HCT116 (cell line): ENCODE measurements at regions not wholly inside any gene's neighbourhood (a gene's known extent, or its start where the extent isn't known, plus 50 kb on each side); places are given as distances from the start of the nearest gene placed in this dataset.

Source experiments
- ATAC-seq: fragments of 200-7000 bp; cut with Tn5 transposase; 2 replicates; pipeline ENCODE4 v1.9.1; 2020; ENCODE audit warnings: mild to moderate bottlenecking, moderate library complexity
- BruUV-seq: library from RNA; stranded (reverse); fragments of 400-500 nt; replicated peaks from 2 replicates; lab custom pipeline; 2021; lab: Mats Ljungman, UMichigan
- CTCF ChIA-PET: fragments of 300-600 bp; sonication (Branson Sonifier 250); formaldehyde crosslinking; loops from one replicate; lab custom pipeline; 2021; ENCODE audit warnings: antibody characterized with exemption; lab: Charles Lee
- POLR2A ChIA-PET: fragments of 300-600, 350-600 bp; sonication (Branson Sonifier 250); formaldehyde crosslinking; loops from one replicate; lab custom pipeline; 2021; ENCODE audit warnings: antibody characterized with exemption; lab: Charles Lee
- RAD21 ChIA-PET, 2 experiments: fragments of 300-600 bp; sonication (Branson Sonifier 250); formaldehyde crosslinking; loops; one replicate each; lab custom pipeline; 2023; ENCODE audit warnings: low total read pairs in 2 of 2; ENCODE audit not compliant: uncharacterized antibody in 2 of 2, unreplicated experiment in 2 of 2, low non-redundant PET in 1 of 2; lab: Charles Lee
- DNase-seq: peaks from one replicate; pipeline ENCODE4 v3.0.0-alpha.2; 2010; ENCODE audit warnings: low read depth, low spot score
- H2AFZ ChIP-seq: fragments of 200-600 bp; shearing (Covaris generic), sonication (generic); 2 replicates; pipeline ENCODE4 v1.6.1; 2017; ENCODE audit warnings: low read depth, mixed run types, mixed read lengths, antibody characterized with exemption, low read length; ENCODE audit not compliant: poor library complexity, severe bottlenecking
- H3K27ac ChIP-seq: 2 replicates; pipeline ENCODE4 v1.5.1; 2012; ENCODE audit warnings: low read depth, low read length
- H3K27me3 ChIP-seq: fragments of 200-600 bp; sonication (generic); 2 replicates; pipeline ENCODE4 v1.6.1; 2016; ENCODE audit warnings: mixed run types, low read length, mixed read lengths; ENCODE audit not compliant: insufficient read depth
- H3K36me3 ChIP-seq, 2 experiments: fragments of 200-500 bp in 1 of 2; fragments of 200-600 bp in 1 of 2; sonication (Bioruptor generic) in 1 of 2; sonication (generic) in 1 of 2; 2 replicates each; pipeline versions ENCODE4 v1.5.1 to v1.6.1; 2014 to 2016; ENCODE audit warnings: low read length in 2 of 2, inconsistent platforms in 1 of 2, mixed read lengths in 1 of 2, mixed run types in 1 of 2; ENCODE audit not compliant: insufficient read depth in 2 of 2, control insufficient read depth in 1 of 2
- H3K4me1 ChIP-seq, 2 experiments: fragments of 200-600 bp in 1 of 2; sonication (generic) in 1 of 2; 2 replicates each; pipeline versions ENCODE4 v1.5.1 to v1.6.1; 2012 to 2017; ENCODE audit warnings: low read length in 2 of 2, inconsistent platforms in 1 of 2, mild to moderate bottlenecking in 1 of 2, mixed read lengths in 1 of 2, mixed run types in 1 of 2, moderate library complexity in 1 of 2; ENCODE audit not compliant: insufficient read depth in 2 of 2, control insufficient read depth in 1 of 2
- H3K4me2 ChIP-seq: fragments of 200-600 bp; sonication (generic); 2 replicates; pipeline ENCODE4 v1.6.1; 2017; ENCODE audit warnings: mixed run types, low read length, mixed read lengths
- H3K4me3 ChIP-seq, 2 experiments: fragments of 200-600 bp in 1 of 2; sonication (generic) in 1 of 2; replicated peaks in 1 of 2; 2 replicates each; pipeline ENCODE4 v1.5.1; 2011 to 2016; ENCODE audit warnings: low read length in 2 of 2, control low read depth in 1 of 2, low read depth in 1 of 2, mild to moderate bottlenecking in 1 of 2, mixed read lengths in 1 of 2, mixed run types in 1 of 2
- H3K79me2 ChIP-seq: fragments of 200-600 bp; sonication (generic); 2 replicates; pipeline ENCODE4 v1.6.1; 2017; ENCODE audit warnings: mild to moderate bottlenecking, mixed run types, low read length, moderate library complexity, mixed read lengths; ENCODE audit not compliant: insufficient read depth
- H3K9ac ChIP-seq: fragments of 200-600 bp; sonication (generic); 2 replicates; pipeline ENCODE4 v1.6.1; 2016; ENCODE audit warnings: low read length, mixed read lengths
- H3K9me2 ChIP-seq: fragments of 200-600 bp; sonication (generic), shearing (Covaris generic); 2 replicates; pipeline ENCODE4 v1.6.1; 2017; ENCODE audit warnings: mixed run types, mild to moderate bottlenecking, moderate library complexity; ENCODE audit not compliant: insufficient read depth
- H3K9me3 ChIP-seq, 2 experiments: fragments of 200-500 bp in 1 of 2; fragments of 200-600 bp in 1 of 2; sonication (Bioruptor generic) in 1 of 2; sonication (generic) in 1 of 2; 2 replicates each; pipeline ENCODE4 v1.6.1; 2014 to 2017; ENCODE audit warnings: low read length in 2 of 2, mixed read lengths in 2 of 2, inconsistent platforms in 1 of 2, low read depth in 1 of 2, mild to moderate bottlenecking in 1 of 2, mixed run types in 1 of 2, moderate library complexity in 1 of 2; ENCODE audit not compliant: control insufficient read depth in 1 of 2, insufficient read depth in 1 of 2
- H4K20me1 ChIP-seq: fragments of 200-600 bp; sonication (generic), shearing (Covaris generic); 2 replicates; pipeline ENCODE4 v1.6.1; 2017; ENCODE audit warnings: mixed run types, mild to moderate bottlenecking, moderate library complexity; ENCODE audit not compliant: insufficient read depth
- EZH2phosphoT487 ChIP-seq: fragments of 200-600 bp; IDR thresholded peaks from 2 replicates; pipeline ENCODE4 v1.6.1; 2018; ENCODE audit warnings: antibody characterized with exemption, borderline replicate concordance
- FOSL1 ChIP-seq: IDR thresholded peaks from 2 replicates; pipeline ENCODE4 v1.6.1; 2012; ENCODE audit warnings: low read depth
- JUND ChIP-seq: IDR thresholded peaks from 2 replicates; pipeline ENCODE4 v1.6.1; 2012
- POLR2A ChIP-seq: IDR thresholded peaks from 2 replicates; pipeline ENCODE4 v1.7.0; 2011; ENCODE audit warnings: borderline replicate concordance; ENCODE audit not compliant: insufficient read depth, insufficient read length; ENCODE audit errors: extremely low read depth
- POLR2AphosphoS5 ChIP-seq: IDR thresholded peaks from 2 replicates; pipeline ENCODE4 v1.6.1; 2011; ENCODE audit warnings: mild to moderate bottlenecking, low read depth, low read length, moderate library complexity
- RAD21 ChIP-seq: IDR thresholded peaks from 2 replicates; pipeline ENCODE4 v1.6.1; 2012; ENCODE audit warnings: low read depth, mild to moderate bottlenecking
- SIN3A ChIP-seq: IDR thresholded peaks from 2 replicates; pipeline ENCODE4 v1.6.1; 2012; ENCODE audit warnings: low read depth
- SRF ChIP-seq: IDR thresholded peaks from 2 replicates; pipeline ENCODE4 v1.6.1; 2012; ENCODE audit warnings: low read depth
- TCF7L2 ChIP-seq: IDR thresholded peaks from 2 replicates; pipeline ENCODE4 v1.7.0; 2011; ENCODE audit warnings: borderline replicate concordance, inconsistent platforms; ENCODE audit not compliant: insufficient read depth, insufficient read length; ENCODE audit errors: extremely low read depth
- YY1 ChIP-seq: IDR thresholded peaks from 2 replicates; pipeline ENCODE4 v1.6.1; 2011; ENCODE audit warnings: low read length, low read depth, moderate library complexity, mild to moderate bottlenecking; ENCODE audit not compliant: insufficient replicate concordance; ENCODE audit errors: extremely low read depth
- ZNF274 ChIP-seq: fragments of 200-500 bp; sonication (Bioruptor generic); IDR thresholded peaks from 2 replicates; pipeline ENCODE4 v1.6.1; 2014; ENCODE audit warnings: mild to moderate bottlenecking, low read depth, low read length, inconsistent platforms
- intact Hi-C: fragments of 100-400 bp; cut with micrococcal nuclease; formaldehyde crosslinking; loops from 2 replicates; pipeline ENCODE4 v1.10.0; 2022
- TF ChIP-seq, protein P1 (sequence below), 3 experiments: fragments of 200-600 bp in 1 of 3; sonication (generic) in 1 of 3; IDR thresholded peaks in 2 of 3; conservative IDR thresholded peaks in 1 of 3; 2 replicates each; pipeline ENCODE4 v1.5.1; 2012 to 2017; ENCODE audit warnings: low read depth in 2 of 3, low read length in 2 of 3, antibody characterized with exemption in 1 of 3, borderline replicate concordance in 1 of 3, control low read depth in 1 of 3, mild to moderate bottlenecking in 1 of 3, mixed read lengths in 1 of 3, mixed run types in 1 of 3, moderate library complexity in 1 of 3; ENCODE audit not compliant: insufficient read depth in 1 of 3
- TF ChIP-seq, protein P2 (sequence below): IDR thresholded peaks from 2 replicates; pipeline ENCODE4 v1.6.1; 2011; ENCODE audit warnings: mild to moderate bottlenecking, low read length, moderate library complexity; ENCODE audit not compliant: insufficient replicate concordance; ENCODE audit errors: extremely low read depth
- TF ChIP-seq, protein P3 (sequence below): IDR thresholded peaks from 2 replicates; pipeline ENCODE4 v1.6.1; 2012; ENCODE audit warnings: low read depth

DNA sequence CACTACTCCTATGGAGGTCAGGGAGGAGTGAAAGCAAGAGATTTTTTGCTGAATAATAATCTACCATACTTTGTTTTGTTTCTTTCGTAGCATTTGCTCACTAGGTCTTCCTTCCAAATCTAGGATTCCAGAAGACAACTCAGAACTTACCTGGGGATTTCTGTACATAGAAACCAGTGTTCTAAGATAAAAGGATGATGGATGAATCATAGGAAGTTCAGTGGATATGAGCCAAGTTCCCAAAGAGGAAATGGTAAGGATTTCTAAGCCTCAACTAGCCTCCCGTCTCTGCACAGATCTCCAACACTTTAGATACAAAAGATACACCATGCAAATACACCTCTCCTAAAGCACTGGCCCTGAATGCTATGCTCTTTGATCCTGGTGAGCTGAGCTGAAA lies 283.9 kb downstream of the TAFA4 start:
- intact Hi-C loops, result no loop called here
- TF ChIP-seq EZH2phosphoT487 (no peak), YY1 (no peak), JUND (no peak), TCF7L2 (no peak), ZNF274 (no peak), SRF (no peak), SIN3A (no peak), POLR2AphosphoS5 (no peak), POLR2A (no peak), FOSL1 (no peak), RAD21 (no peak)
- TF ChIP-seq, protein P1, sequence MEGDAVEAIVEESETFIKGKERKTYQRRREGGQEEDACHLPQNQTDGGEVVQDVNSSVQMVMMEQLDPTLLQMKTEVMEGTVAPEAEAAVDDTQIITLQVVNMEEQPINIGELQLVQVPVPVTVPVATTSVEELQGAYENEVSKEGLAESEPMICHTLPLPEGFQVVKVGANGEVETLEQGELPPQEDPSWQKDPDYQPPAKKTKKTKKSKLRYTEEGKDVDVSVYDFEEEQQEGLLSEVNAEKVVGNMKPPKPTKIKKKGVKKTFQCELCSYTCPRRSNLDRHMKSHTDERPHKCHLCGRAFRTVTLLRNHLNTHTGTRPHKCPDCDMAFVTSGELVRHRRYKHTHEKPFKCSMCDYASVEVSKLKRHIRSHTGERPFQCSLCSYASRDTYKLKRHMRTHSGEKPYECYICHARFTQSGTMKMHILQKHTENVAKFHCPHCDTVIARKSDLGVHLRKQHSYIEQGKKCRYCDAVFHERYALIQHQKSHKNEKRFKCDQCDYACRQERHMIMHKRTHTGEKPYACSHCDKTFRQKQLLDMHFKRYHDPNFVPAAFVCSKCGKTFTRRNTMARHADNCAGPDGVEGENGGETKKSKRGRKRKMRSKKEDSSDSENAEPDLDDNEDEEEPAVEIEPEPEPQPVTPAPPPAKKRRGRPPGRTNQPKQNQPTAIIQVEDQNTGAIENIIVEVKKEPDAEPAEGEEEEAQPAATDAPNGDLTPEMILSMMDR (IDR thresholded peaks at IDR 0.05 in 2 of 3, conservative IDR thresholded peaks at IDR 0.05 in 1 of 3; ENCODE audit: borderline replicate concordance in 1 of 3, insufficient read depth in 1 of 3, low read depth in 2 of 3, low read length in 2 of 3), result no peak
- TF ChIP-seq, protein P2, sequence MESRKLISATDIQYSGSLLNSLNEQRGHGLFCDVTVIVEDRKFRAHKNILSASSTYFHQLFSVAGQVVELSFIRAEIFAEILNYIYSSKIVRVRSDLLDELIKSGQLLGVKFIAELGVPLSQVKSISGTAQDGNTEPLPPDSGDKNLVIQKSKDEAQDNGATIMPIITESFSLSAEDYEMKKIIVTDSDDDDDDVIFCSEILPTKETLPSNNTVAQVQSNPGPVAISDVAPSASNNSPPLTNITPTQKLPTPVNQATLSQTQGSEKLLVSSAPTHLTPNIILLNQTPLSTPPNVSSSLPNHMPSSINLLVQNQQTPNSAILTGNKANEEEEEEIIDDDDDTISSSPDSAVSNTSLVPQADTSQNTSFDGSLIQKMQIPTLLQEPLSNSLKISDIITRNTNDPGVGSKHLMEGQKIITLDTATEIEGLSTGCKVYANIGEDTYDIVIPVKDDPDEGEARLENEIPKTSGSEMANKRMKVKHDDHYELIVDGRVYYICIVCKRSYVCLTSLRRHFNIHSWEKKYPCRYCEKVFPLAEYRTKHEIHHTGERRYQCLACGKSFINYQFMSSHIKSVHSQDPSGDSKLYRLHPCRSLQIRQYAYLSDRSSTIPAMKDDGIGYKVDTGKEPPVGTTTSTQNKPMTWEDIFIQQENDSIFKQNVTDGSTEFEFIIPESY, result no peak
- TF ChIP-seq, protein P3, sequence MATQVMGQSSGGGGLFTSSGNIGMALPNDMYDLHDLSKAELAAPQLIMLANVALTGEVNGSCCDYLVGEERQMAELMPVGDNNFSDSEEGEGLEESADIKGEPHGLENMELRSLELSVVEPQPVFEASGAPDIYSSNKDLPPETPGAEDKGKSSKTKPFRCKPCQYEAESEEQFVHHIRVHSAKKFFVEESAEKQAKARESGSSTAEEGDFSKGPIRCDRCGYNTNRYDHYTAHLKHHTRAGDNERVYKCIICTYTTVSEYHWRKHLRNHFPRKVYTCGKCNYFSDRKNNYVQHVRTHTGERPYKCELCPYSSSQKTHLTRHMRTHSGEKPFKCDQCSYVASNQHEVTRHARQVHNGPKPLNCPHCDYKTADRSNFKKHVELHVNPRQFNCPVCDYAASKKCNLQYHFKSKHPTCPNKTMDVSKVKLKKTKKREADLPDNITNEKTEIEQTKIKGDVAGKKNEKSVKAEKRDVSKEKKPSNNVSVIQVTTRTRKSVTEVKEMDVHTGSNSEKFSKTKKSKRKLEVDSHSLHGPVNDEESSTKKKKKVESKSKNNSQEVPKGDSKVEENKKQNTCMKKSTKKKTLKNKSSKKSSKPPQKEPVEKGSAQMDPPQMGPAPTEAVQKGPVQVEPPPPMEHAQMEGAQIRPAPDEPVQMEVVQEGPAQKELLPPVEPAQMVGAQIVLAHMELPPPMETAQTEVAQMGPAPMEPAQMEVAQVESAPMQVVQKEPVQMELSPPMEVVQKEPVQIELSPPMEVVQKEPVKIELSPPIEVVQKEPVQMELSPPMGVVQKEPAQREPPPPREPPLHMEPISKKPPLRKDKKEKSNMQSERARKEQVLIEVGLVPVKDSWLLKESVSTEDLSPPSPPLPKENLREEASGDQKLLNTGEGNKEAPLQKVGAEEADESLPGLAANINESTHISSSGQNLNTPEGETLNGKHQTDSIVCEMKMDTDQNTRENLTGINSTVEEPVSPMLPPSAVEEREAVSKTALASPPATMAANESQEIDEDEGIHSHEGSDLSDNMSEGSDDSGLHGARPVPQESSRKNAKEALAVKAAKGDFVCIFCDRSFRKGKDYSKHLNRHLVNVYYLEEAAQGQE, result no peak
- ChIA-PET POLR2A (no interaction called here), CTCF (no interaction called here), RAD21 (no interaction called here)
- ATAC-seq (no peak), DNase-seq (no peak)
- H3K4me3 ChIP-seq, result no peak overlapping the region
- H3K9ac ChIP-seq, result no peak overlapping the region
- H3K4me1 ChIP-seq, result no peaks in the 10 kb centered on the region
- H2AFZ ChIP-seq, result no peak overlapping the region
- H3K9me2 ChIP-seq, result no peaks in the 10 kb centered on the region
- H3K36me3 ChIP-seq, result no peaks in the 10 kb centered on the region
- H3K9me3 ChIP-seq, result no peaks in the 10 kb centered on the region; a peak in 1 of 4 replicates
- H3K79me2 ChIP-seq, result no peaks in the 10 kb centered on the region
- no TSS peak for BruUV-seq
- no peaks in the 10 kb centered on the region for H4K20me1 ChIP-seq
- H3K27me3 ChIP-seq, result no peaks in the 10 kb centered on the region
- no peak overlapping the region for H3K27ac ChIP-seq
- no peak overlapping the region for H3K4me2 ChIP-seq
